WTC11 (cell line): ENCODE measurements at regions not wholly inside any gene's neighbourhood (a gene's known extent, or its start where the extent isn't known, plus 50 kb on each side); places are given as distances from the start of the nearest gene placed in this dataset.
A peak's percentile ranks its signal among the peaks of the same experiment; 100 is the strongest.

Experiments
- ATAC-seq: fragments of 200-7000 bp; cut with Tn5 transposase; 2 replicates; pipeline ENCODE4 v1.10.0; 2021; ENCODE audit warnings: mild to moderate bottlenecking, moderate library complexity
- CTCF ChIA-PET: fragments of 300-600 bp; sonication (Branson Sonifier 250); formaldehyde crosslinking; loops from one replicate; lab custom pipeline; 2021; ENCODE audit warnings: antibody characterized with exemption; lab: Charles Lee
- POLR2A ChIA-PET: fragments of 350-600 bp; sonication (Branson Sonifier 250); formaldehyde crosslinking; loops from one replicate; lab custom pipeline; 2021; ENCODE audit warnings: antibody characterized with exemption; lab: Charles Lee
- DNase-seq: peaks from one replicate; pipeline ENCODE4 v3.0.0; 2021; ENCODE audit warnings: low spot score
- H3K27ac Mint-ChIP-seq: 2 replicates; pipeline ENCODE4 v1.8.0; 2021; ENCODE audit warnings: mixed read lengths
- H3K27me3 Mint-ChIP-seq: 2 replicates; pipeline ENCODE4 v1.8.0; 2021; ENCODE audit warnings: low read depth, mild to moderate bottlenecking, moderate library complexity, mixed read lengths
- H3K36me3 Mint-ChIP-seq: 2 replicates; pipeline ENCODE4 v1.8.0; 2021; ENCODE audit warnings: mixed read lengths
- H3K4me1 Mint-ChIP-seq: 2 replicates; pipeline ENCODE4 v1.8.0; 2022; ENCODE audit warnings: mixed read lengths
- H3K4me3 Mint-ChIP-seq: 2 replicates; pipeline ENCODE4 v1.8.0; 2021; ENCODE audit warnings: mild to moderate bottlenecking, moderate library complexity, mixed read lengths
- H3K9me3 Mint-ChIP-seq: 2 replicates; pipeline ENCODE4 v1.8.0; 2021; ENCODE audit warnings: mixed read lengths
- CREM ChIP-seq: sonication (generic); formaldehyde crosslinking; IDR thresholded peaks from 2 replicates; pipeline ENCODE4 v1.8.1; 2022; ENCODE audit warnings: mild to moderate bottlenecking, missing genetic modification reagents, moderate library complexity
- FOXJ3 ChIP-seq: sonication (generic); formaldehyde crosslinking; IDR thresholded peaks from 2 replicates; pipeline ENCODE4 v1.9.0; 2021; ENCODE audit warnings: missing genetic modification reagents, mild to moderate bottlenecking, borderline replicate concordance
- FOXK1 ChIP-seq: sonication (generic); formaldehyde crosslinking; IDR thresholded peaks from 2 replicates; pipeline ENCODE4 v1.8.0; 2022; ENCODE audit warnings: mild to moderate bottlenecking, moderate library complexity, missing genetic modification reagents
- JAZF1 ChIP-seq: fragments of 250-450 bp; sonication (Bioruptor Pico); IDR thresholded peaks from 2 replicates; pipeline ENCODE4 v1.9.0; 2021; ENCODE audit warnings: moderate library complexity, mild to moderate bottlenecking, inconsistent platforms
- MYBL2 ChIP-seq: sonication (generic); formaldehyde crosslinking; IDR thresholded peaks from 2 replicates; pipeline ENCODE4 v1.8.1; 2023; ENCODE audit warnings: mild to moderate bottlenecking, moderate library complexity, missing genetic modification reagents
- NFATC4 ChIP-seq: fragments of 250-450 bp; sonication (Bioruptor Pico); IDR thresholded peaks from 2 replicates; pipeline ENCODE4 v1.9.0; 2021; ENCODE audit warnings: mild to moderate bottlenecking
- NFE2L1 ChIP-seq: sonication (generic); formaldehyde crosslinking; IDR thresholded peaks from 2 replicates; pipeline ENCODE4 v1.8.1; 2023; ENCODE audit warnings: missing genetic modification reagents
- NFYB ChIP-seq: sonication (generic); formaldehyde crosslinking; conservative IDR thresholded peaks from 2 replicates; pipeline ENCODE4 v1.8.0; 2022; ENCODE audit warnings: low read depth, missing genetic modification reagents
- RORB ChIP-seq: fragments of 250-450 bp; sonication (Bioruptor Pico); IDR thresholded peaks from 2 replicates; pipeline ENCODE4 v1.9.0; 2021; ENCODE audit warnings: mild to moderate bottlenecking
- SMAD3 ChIP-seq: sonication (generic); formaldehyde crosslinking; IDR thresholded peaks from 2 replicates; pipeline ENCODE4 v1.8.0; 2022; ENCODE audit warnings: missing genetic modification reagents, mild to moderate bottlenecking, borderline replicate concordance
- SMAD4 ChIP-seq: sonication (generic); formaldehyde crosslinking; IDR thresholded peaks from 2 replicates; pipeline ENCODE4 v1.8.0; 2022; ENCODE audit warnings: mild to moderate bottlenecking, missing genetic modification reagents
- ZBTB21 ChIP-seq: sonication (generic); formaldehyde crosslinking; IDR thresholded peaks from 2 replicates; pipeline ENCODE4 v1.8.1; 2023; ENCODE audit warnings: mild to moderate bottlenecking, missing genetic modification reagents, borderline replicate concordance
- ZNF396 ChIP-seq: fragments of 250-450 bp; sonication (Bioruptor Pico); IDR thresholded peaks from 2 replicates; pipeline ENCODE4 v1.8.0; 2021; ENCODE audit warnings: mild to moderate bottlenecking, moderate library complexity, borderline replicate concordance
- ZNF423 ChIP-seq: fragments of 250-450 bp; sonication (Bioruptor Pico); IDR thresholded peaks from 2 replicates; pipeline ENCODE4 v2.1.2; 2022; ENCODE audit warnings: mild to moderate bottlenecking, moderate library complexity
- TF ChIP-seq, protein P1 (sequence below): sonication (generic); formaldehyde crosslinking; IDR thresholded peaks from 2 replicates; pipeline ENCODE4 v1.8.1; 2023; ENCODE audit warnings: mild to moderate bottlenecking, missing genetic modification reagents
- TF ChIP-seq, protein P2 (sequence below): sonication (generic); formaldehyde crosslinking; IDR thresholded peaks from 2 replicates; pipeline ENCODE4 v1.8.1; 2022; ENCODE audit warnings: missing genetic modification reagents, borderline replicate concordance
- TF ChIP-seq, protein P3 (sequence below): sonication (generic); formaldehyde crosslinking; IDR thresholded peaks from 2 replicates; pipeline ENCODE4 v1.8.0; 2022; ENCODE audit warnings: mild to moderate bottlenecking, missing genetic modification reagents
- TF ChIP-seq, protein P4 (sequence below): sonication (generic); formaldehyde crosslinking; IDR thresholded peaks from 2 replicates; pipeline ENCODE4 v1.8.1; 2022; ENCODE audit warnings: low read depth, mild to moderate bottlenecking, moderate library complexity, missing genetic modification reagents, borderline replicate concordance
- TF ChIP-seq, protein P5 (sequence below): fragments of 200-600 bp; IDR thresholded peaks from 2 replicates; pipeline ENCODE4 v1.8.0; 2022; ENCODE audit warnings: antibody characterized with exemption

DNA sequence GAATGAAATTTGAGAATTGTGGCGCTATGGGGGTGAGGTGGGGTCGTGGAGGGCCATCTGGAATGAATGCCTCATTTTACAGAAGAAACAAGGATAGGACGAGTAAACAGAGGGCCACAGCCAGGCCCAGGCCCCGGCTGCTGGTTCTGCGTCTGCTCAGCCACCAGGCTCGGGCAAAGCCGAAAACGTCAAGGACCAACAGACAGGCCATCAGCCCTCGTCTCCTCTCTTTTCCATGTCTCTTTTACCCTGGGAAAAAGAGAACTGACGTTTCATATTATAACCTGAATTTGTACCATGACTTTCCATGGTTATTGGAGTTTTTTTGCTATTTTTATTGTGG, 212.4 kb upstream of the ARID1B start:
- ATAC-seq (peak; percentile 43), DNase-seq (no peak)
- H3K4me3 Mint-ChIP-seq: no peak overlapping the region
- H3K9me3 Mint-ChIP-seq: peaks cover 35% of the 10 kb centered on the region
- ChIA-PET CTCF (interaction anchor here (0.9 to 2.3 kb wide), 2 partner anchors 54 to 73 kb away, joined by 3 to 7 read pairs; no protein-coding TSS in a partner anchor), POLR2A (interaction anchor here (0.7 kb wide), 1 partner anchor 134 kb away, joined by 3 read pairs; no protein-coding TSS in a partner anchor)
- H3K27me3 Mint-ChIP-seq: 0 out of 2 replicates have a peak, but pooled peaks cover 3% of the 10 kb centered on the region
- no peak overlapping the region for H3K27ac Mint-ChIP-seq
- H3K4me1 Mint-ChIP-seq: peaks cover 7% of the 10 kb centered on the region
- peaks cover 10% of the 10 kb centered on the region for H3K36me3 Mint-ChIP-seq
- TF ChIP-seq RORB (CRISPR knock-in tag) (no peak), ZNF396 (CRISPR knock-in tag) (no peak), JAZF1 (CRISPR knock-in tag) (no peak), NFE2L1 (CRISPR knock-in tag) (no peak), SMAD4 (no peak), FOXK1 (CRISPR knock-in tag) (no peak), FOXJ3 (CRISPR knock-in tag) (no peak), NFATC4 (CRISPR knock-in tag) (no peak), SMAD3 (CRISPR knock-in tag) (no peak), NFYB (CRISPR knock-in tag) (no peak), CREM (no peak), MYBL2 (CRISPR knock-in tag) (no peak)
- TF ChIP-seq, protein P1, sequence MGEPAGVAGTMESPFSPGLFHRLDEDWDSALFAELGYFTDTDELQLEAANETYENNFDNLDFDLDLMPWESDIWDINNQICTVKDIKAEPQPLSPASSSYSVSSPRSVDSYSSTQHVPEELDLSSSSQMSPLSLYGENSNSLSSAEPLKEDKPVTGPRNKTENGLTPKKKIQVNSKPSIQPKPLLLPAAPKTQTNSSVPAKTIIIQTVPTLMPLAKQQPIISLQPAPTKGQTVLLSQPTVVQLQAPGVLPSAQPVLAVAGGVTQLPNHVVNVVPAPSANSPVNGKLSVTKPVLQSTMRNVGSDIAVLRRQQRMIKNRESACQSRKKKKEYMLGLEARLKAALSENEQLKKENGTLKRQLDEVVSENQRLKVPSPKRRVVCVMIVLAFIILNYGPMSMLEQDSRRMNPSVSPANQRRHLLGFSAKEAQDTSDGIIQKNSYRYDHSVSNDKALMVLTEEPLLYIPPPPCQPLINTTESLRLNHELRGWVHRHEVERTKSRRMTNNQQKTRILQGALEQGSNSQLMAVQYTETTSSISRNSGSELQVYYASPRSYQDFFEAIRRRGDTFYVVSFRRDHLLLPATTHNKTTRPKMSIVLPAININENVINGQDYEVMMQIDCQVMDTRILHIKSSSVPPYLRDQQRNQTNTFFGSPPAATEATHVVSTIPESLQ (CRISPR knock-in tag): no peak
- TF ChIP-seq, protein P2, sequence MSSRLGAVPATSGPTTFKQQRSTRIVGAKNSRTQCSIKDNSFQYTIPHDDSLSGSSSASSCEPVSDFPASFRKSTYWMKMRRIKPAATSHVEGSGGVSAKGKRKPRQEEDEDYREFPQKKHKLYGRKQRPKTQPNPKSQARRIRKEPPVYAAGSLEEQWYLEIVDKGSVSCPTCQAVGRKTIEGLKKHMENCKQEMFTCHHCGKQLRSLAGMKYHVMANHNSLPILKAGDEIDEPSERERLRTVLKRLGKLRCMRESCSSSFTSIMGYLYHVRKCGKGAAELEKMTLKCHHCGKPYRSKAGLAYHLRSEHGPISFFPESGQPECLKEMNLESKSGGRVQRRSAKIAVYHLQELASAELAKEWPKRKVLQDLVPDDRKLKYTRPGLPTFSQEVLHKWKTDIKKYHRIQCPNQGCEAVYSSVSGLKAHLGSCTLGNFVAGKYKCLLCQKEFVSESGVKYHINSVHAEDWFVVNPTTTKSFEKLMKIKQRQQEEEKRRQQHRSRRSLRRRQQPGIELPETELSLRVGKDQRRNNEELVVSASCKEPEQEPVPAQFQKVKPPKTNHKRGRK (CRISPR knock-in tag): no peak
- TF ChIP-seq, protein P3, sequence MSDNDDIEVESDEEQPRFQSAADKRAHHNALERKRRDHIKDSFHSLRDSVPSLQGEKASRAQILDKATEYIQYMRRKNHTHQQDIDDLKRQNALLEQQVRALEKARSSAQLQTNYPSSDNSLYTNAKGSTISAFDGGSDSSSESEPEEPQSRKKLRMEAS (CRISPR knock-in tag): no peak
- TF ChIP-seq, all 79 proteins: peak for 0

DNA sequence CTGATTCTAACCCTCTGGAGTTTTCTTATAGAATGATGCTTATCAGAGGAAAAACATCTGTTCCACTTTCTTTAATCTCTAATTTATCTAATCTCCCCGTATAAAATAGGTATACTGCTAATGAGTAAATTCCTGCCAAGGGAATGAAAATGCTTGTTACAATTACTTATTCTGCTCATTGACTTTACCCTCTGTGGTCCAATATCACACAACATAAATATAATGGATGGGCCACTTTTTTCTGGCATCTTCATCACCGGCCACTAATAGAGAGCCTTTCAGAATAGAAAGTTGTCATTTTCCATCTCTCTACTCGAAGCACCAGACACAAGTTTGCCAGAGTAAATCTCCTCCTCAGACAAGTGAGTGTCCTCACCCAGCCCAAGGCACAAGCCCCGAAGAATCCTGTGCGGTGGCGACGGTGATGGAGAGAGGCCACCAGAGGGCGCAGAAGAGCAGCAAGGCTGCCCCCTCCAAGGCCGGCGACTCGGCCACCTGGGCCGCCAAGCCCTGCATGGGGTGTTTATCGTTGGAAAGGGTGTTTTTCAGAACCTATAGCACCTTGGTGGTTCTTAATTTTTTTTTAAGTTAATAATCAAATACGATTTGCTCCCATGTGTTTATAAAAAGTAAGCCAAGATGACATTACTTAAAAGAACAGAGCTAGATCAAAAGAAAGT, 212.9 kb upstream of the ARID1B start:
- ChIA-PET POLR2A (interaction anchor here (0.7 kb wide), 2 partner anchors 82 to 134 kb away, joined by 3 read pairs; no protein-coding TSS in a partner anchor), CTCF (interaction anchor here (0.6 to 2.3 kb wide), 3 partner anchors 55 to 264 kb away, joined by 3 to 7 read pairs (median 3); no protein-coding TSS in a partner anchor)
- DNase-seq (peak; percentile 85), ATAC-seq (peak; percentile 98)
- Mint-ChIP-seq H3K27ac (no peak overlapping the region), H3K4me1 (peaks cover 7% of the 10 kb centered on the region), H3K4me3 (no peak overlapping the region), H3K36me3 (peaks cover 12% of the 10 kb centered on the region), H3K9me3 (peaks cover 36% of the 10 kb centered on the region), H3K27me3 (0 out of 2 replicates have a peak, but pooled peaks cover 3% of the 10 kb centered on the region)
- TF ChIP-seq, protein P4, sequence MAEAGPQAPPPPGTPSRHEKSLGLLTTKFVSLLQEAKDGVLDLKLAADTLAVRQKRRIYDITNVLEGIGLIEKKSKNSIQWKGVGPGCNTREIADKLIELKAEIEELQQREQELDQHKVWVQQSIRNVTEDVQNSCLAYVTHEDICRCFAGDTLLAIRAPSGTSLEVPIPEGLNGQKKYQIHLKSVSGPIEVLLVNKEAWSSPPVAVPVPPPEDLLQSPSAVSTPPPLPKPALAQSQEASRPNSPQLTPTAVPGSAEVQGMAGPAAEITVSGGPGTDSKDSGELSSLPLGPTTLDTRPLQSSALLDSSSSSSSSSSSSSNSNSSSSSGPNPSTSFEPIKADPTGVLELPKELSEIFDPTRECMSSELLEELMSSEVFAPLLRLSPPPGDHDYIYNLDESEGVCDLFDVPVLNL (CRISPR knock-in tag): no peak
- TF ChIP-seq, protein P5, sequence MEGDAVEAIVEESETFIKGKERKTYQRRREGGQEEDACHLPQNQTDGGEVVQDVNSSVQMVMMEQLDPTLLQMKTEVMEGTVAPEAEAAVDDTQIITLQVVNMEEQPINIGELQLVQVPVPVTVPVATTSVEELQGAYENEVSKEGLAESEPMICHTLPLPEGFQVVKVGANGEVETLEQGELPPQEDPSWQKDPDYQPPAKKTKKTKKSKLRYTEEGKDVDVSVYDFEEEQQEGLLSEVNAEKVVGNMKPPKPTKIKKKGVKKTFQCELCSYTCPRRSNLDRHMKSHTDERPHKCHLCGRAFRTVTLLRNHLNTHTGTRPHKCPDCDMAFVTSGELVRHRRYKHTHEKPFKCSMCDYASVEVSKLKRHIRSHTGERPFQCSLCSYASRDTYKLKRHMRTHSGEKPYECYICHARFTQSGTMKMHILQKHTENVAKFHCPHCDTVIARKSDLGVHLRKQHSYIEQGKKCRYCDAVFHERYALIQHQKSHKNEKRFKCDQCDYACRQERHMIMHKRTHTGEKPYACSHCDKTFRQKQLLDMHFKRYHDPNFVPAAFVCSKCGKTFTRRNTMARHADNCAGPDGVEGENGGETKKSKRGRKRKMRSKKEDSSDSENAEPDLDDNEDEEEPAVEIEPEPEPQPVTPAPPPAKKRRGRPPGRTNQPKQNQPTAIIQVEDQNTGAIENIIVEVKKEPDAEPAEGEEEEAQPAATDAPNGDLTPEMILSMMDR: peak; percentile 80
- peak; percentile 88 for TF ChIP-seq ZNF423 (CRISPR knock-in tag)
- no peak for TF ChIP-seq ZBTB21
